HG03095 (cell line): ENCODE measurements at regions not wholly inside any gene's neighbourhood (a gene's known extent, or its start where the extent isn't known, plus 50 kb on each side); places are given as distances from the start of the nearest gene placed in this dataset.
"Not testable (repeated sequence)": the region's sequence is repeated elsewhere in the genome, so short reads cannot be mapped to it uniquely, and the experiment has no call there.

Experiments
- ATAC-seq: cut with Tn5 transposase; IDR thresholded peaks from one replicate; pipeline ENCODE4 v1.9.1; 2021; ENCODE audit warnings: moderate library complexity; ENCODE audit not compliant: unreplicated experiment

DNA sequence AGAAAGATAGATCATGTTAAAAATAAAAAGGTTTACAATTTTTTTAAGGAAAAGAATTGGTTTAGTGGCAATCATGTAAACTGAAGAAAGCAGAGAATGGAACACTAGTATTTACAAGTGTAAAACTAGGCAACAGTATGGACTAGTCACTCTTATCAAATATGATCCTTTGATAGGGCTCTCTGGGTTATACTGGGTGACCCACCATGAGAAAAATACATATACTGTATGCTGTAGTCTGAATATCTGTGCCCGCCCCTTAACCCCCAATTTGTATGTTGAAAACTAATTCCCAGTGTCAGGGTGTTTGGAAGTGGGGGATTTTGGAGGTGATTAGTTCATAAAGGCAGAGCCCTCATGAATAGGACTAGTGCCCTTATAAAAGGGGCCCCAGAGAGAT lies 236.8 kb upstream of the TARS1 start:
- ATAC-seq: no peak

DNA sequence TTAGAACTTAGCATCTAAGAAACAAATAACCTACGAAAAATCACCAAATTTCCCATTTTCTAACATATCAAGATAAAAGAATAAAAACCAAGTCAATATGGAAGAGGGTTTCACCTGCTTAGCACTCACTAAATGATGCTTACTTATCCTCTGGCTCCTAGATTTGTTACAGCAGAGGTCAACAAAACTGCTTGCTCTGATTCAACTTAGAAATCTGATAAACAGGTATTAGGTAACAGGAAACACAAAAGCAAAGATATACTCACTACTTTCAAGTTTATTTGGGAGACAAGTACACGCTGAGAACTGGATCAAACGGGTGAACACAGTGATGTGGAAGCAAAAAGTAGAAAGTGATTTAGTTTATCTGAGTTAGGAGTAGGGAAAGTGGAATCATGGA lies 235.7 kb upstream of the TARS1 start:
- no peak for ATAC-seq

- ATAC-seq: no peak
Measured at GRCh38 chr5:33205727-33206410, 234.9 kb upstream of the TARS1 start.

GRCh38 chr5:33206962-33207506 lies 233.7 kb upstream of the TARS1 start:
- ATAC-seq: no peak

DNA sequence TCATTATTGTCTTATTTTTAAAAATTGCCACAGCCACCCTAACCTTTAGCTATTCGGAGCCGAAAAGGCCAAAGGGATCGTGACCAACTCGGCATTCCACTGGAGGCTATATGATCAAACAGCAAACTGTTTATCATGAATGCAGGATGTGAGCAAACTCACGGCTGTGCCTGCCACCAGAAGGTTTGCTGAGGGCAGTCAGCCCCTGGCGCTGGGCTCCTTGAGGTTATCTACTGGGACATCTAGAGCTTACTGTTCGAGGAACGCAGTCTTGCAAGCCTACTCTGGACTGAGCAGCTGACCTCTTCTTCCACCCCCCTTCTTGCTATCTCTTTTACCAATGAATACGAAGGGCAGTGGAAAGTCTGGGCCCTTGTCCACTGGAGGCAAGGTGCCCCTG lies 231.5 kb upstream of the TARS1 start:
- ATAC-seq: no peak

DNA sequence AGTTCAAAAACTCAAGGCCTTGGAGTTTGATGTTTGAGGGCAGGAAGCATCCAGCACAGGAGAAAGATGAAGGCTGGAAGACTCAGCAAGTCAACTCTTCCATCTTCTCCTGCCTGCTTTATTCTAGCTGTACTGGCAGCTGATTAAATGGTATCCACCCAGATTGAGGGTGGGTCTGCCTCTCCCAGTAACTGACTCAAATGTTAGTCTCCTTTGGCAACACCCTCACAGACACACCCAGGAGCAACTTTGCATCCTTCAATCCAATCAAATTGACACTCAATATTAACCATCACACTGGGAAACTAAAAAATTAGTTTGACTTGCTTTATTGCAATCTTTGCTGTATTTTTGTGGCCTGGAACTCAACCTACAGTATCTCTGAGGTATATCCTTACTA lies 230.5 kb upstream of the TARS1 start:
- not testable (repeated sequence) for ATAC-seq

GRCh38 chr5:33210978-33211377 lies 229.8 kb upstream of the TARS1 start:
- no peak for ATAC-seq

- ATAC-seq: no peak
Measured at GRCh38 chr5:33212439-33212838, 228.3 kb upstream of the TARS1 start.

DNA sequence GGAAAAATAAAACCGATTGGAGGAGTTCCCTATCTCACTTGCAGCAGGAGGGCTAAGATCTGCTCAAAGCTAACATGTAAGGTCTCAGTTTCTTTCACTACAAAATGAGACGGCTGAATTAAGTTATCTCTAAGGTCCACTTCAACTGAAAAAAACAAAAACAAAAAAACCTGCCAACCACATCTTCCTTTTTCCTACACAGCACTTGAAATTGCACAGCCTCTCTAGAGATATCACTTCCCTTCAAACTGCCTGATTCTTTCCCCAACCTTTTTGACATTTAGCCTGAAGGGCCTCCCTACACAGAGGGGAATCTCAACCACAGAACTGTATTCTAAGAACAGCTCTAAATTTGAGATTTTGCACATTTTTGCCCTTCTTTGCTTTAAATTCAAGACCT lies 227.9 kb upstream of the TARS1 start:
- ATAC-seq: no peak

DNA sequence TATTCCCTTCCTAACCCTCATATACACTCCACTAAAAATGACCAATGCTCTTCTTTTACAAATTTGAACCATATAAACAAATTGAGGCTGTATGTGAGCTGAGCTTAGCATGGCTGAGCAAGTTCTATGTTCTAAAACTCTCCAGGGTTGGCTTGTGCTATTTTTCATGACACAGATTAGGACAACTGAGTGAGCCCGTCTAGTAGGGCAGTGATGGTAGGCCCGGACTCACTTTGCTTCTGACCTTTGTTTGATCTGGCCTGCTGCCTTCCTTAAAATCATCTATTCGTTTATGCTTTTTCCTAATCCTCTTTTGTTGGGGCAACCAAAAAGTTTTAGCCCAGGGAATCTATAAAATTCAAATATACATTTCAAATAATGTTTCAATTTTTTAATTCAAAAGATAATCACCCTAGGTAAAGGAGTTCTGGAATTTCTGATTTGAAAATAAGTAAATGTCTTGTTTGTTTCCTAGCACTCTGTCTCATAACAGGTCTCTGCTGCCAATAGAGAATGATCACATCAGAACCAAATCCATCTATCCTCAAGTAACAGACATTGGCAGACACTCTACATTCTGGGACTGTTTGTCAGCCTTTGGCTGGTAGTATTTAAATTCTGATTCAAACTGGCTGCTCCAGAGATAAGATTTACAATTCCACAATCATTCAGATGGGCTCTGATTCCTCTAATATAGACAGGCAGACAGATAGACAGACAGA lies 217.0 kb upstream of the TARS1 start:
- no peak for ATAC-seq

GRCh38 chr5:33224285-33224961 lies 216.3 kb upstream of the TARS1 start:
- ATAC-seq: no peak

DNA sequence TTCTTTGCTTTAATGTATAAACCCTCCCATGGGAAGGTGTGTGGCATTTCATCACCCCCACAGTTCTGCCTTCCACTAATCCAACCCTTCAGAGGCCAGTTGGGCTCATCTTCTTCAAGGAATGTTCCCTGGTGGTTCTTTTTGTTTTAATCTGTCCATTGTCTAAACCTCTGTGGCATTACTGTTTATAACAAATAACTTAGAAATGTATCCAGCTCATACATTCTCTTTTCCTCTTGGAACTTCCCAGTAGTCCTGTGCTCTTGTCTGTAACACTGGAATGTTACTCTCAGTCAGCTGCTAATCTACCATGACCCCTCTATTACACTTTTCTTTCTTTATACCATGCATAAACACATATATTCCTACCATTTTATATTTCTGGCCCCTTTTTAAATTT lies 213.5 kb upstream of the TARS1 start:
- ATAC-seq: no peak

DNA sequence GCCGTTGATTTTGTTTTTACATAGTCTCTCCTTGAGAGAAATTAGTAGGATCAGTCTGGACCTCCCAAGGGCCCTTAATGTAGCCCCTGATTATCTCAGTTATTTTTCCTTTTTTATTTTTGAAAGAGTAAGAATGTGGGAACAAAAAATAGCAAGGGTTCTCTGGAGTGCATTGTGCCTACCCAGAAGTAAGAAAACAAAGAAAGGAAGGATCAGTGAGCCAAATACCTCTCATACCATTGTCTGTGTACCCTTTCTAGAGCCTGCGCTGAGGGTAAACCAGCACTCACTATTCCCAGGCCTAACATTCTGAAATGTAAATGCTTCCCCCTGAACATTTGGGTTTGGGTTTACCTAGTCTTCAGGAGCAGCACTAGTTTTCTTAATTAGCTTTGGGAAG lies 213.0 kb upstream of the TARS1 start:
- ATAC-seq: no peak

- ATAC-seq: no peak
Measured at GRCh38 chr5:33228149-33228548, 212.6 kb upstream of the TARS1 start.

DNA sequence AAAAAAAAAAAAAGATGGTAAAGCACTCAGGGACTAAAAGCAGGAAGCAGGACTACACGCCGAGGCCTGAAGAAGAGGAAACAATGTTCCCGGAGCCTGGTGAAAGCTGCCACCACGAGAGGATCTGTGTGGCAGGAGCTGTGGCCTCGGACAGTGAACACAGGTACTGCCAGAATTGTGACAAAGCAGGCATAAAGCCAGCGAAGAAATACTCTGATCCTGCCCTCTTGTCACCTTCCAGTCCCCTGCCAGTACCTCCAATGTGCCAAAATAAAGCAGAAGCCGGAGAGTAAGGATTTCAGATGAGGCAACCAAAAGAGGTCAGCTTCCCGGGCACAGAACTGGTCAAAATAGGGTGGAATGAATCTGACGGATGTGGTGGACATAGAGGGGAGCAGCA lies 211.5 kb upstream of the TARS1 start:
- no peak for ATAC-seq

GRCh38 chr5:33230467-33231078 lies 210.2 kb upstream of the TARS1 start:
- ATAC-seq: no peak

DNA sequence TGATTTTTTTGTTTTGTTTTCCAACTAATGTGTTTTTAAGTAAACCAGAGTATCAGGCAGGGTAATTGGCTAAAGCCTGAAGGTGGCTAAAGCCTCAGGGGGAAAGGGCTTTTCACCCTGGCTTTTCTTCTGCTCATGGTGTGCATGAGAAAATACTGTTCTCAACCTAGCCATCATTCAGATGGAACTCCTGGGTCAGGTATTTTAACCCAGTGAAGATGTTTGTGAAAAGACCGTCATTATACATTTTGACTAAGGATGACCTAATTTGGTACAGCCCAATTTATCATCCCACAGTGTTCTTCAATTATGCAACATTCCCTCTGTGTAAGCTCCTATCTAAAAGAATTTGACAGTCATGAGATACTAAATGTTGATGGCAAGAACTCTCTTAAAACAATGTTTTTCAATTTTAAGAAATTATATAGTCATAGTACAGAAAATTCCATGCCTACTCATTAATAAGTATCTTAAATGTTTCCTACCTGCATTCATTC lies 209.5 kb upstream of the TARS1 start:
- ATAC-seq: no peak

- no peak for ATAC-seq
Measured at GRCh38 chr5:33231935-33232334, 208.8 kb upstream of the TARS1 start.

- ATAC-seq: no peak
Measured at GRCh38 chr5:33232731-33233505, 207.8 kb upstream of the TARS1 start.

DNA sequence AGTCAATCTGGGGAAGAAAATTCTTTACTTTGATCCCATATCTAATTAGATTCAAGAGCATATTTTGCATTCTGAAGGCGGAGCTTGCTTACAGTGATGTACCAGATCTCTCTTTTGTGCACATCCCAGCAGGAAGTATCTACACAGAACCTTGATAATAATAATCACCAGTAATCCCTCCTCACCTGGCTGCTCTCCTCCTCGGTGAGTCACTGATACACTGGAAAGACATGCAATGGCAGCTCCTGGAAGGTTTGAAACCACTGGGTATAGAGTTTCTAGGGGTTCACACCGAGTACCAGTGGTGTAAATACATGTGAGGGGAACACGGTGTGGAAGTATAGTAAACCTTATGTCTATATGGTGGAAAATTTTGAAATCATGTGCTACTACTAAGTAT lies 205.5 kb upstream of the TARS1 start:
- no peak for ATAC-seq

DNA sequence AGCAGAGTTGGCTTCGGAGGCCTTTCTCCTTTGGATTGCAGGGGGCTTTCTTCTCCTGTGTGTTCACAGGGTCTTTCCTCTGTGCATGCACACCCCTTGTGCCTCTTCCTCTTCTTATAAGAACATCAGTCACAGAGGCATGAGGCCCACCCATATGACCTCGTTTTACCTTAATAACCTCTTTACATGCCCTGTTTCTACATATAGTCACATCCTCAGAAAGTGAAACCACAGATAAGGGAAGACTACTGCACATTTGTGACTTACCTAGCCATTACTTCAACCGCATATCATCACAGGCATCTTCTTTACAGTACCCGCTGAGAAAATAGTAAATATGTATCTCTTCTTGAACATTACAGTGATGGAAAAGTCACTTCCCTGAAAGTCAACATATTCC lies 204.9 kb upstream of the TARS1 start:
- peak; percentile 66 for ATAC-seq
